ENCODE measurements at regions not wholly inside any gene's neighbourhood (a gene's known extent, or its start where the extent isn't known, plus 50 kb on each side); places are given as distances from the start of the nearest gene placed in this dataset.
"Not testable (repeated sequence)": the region's sequence is repeated elsewhere in the genome, so short reads cannot be mapped to it uniquely, and the experiment has no call there.

- Histone ChIP-seq H3K27me3 (ENCODE audit: control insufficient read depth, insufficient read depth, low read length) (peaks cover 14% of the 10 kb centered on the region), H3K4me3 (ENCODE audit: low read depth, low read length) (no peak overlapping the region), H3K36me3 (ENCODE audit: control insufficient read depth, insufficient read depth, low read length) (no peaks in the 10 kb centered on the region)
- ChIA-PET CTCF (interaction anchor here (0.9 kb wide), 1 partner anchor 8 kb away, joined by 3 read pairs; no protein-coding TSS in a partner anchor), POLR2A (no interaction called here)
- no peak for TF ChIP-seq CTCF (IDR thresholded peaks at IDR 0.05; ENCODE audit: insufficient read depth, low read depth, low read length)
- DNase-seq (ENCODE audit: low read depth), result no peak
Measured at GRCh38 chr4:183008492-183008891, 90.6 kb upstream of the WWC2 start.

GRCh38 chr4:183004370-183004769 is 87.2 kb upstream of the DCTD start:
- POLR2A ChIA-PET, result not testable (repeated sequence)

DNA sequence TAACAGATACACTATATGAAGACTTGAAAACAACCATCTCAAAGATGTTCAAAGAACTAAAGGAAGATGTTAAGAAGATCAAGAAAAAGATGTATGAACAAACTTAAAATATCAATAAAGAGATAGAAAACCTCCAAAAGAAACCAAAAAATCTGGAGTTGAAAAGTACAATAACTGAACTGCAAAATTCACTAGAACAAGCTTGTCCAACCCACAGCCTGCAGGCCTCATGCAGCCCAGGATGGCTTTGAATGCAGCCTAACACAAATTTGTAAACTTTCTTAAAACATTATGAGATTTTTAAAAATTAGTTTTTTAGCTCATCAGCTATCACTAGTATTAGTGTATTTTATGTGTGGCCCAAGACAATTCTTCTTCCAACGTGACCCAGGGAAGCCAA is 77.0 kb upstream of the DCTD start:
- Histone ChIP-seq H3K27me3 (ENCODE audit: control insufficient read depth, insufficient read depth, low read length) (no peaks in the 10 kb centered on the region), H3K36me3 (ENCODE audit: control insufficient read depth, insufficient read depth, low read length) (no peaks in the 10 kb centered on the region), H3K4me3 (ENCODE audit: low read depth, low read length) (no peak overlapping the region)
- no peak for TF ChIP-seq CTCF (IDR thresholded peaks at IDR 0.05; ENCODE audit: insufficient read depth, low read depth, low read length)
- no peak for DNase-seq (ENCODE audit: low read depth)
- CTCF ChIA-PET, result no interaction called here
- POLR2A ChIA-PET, result no interaction called here

More at GRCh38 chr4:183004370-183004769, 87.2 kb upstream of the DCTD start:
- CTCF ChIA-PET; H3K4me3 ChIP-seq (ENCODE audit: low read depth, low read length); H3K27me3 ChIP-seq (ENCODE audit: control insufficient read depth, insufficient read depth, low read length); H3K36me3 ChIP-seq (ENCODE audit: control insufficient read depth, insufficient read depth, low read length); DNase-seq (ENCODE audit: low read depth): not testable (repeated sequence)

DNA sequence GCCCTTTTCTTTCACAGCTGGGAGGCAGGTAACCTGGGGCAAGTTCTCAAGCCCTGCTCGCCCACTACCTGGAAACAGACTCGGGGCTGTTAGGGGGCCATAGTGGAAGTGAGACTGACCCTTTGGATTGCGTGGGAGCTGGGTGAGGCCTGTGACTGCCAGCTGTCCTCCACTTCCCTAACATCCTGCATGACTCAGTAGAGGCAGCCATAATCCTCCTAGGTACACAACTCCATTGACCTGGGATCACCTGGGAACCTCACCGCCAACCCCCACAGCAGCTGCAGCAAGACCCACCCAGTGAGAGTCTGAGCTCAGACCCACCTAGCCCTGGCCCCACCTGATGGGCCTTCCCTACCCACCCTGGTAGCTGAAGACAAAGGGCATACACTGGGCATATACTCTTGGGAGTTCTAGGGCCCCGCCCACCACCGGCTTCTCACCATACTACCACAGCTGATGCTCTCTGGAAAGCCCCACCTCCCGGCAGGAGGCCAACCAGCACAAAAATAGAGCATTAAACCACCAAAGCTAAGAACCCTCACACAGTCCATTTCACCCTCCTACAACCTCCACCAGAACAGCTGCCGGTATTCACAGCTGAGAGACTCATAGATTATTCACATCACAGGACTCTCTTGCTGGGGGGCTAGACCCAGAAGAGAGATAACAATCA is 61.1 kb upstream of the DCTD start:
- no peaks in the 10 kb centered on the region for H3K27me3 ChIP-seq (ENCODE audit: control insufficient read depth, insufficient read depth, low read length)
- DNase-seq (ENCODE audit: low read depth), result peak; percentile 3
- TF ChIP-seq CTCF (IDR thresholded peaks at IDR 0.05; ENCODE audit: insufficient read depth, low read depth, low read length), result no peak
- H3K4me3 ChIP-seq (ENCODE audit: low read depth, low read length), result no peak overlapping the region
- POLR2A ChIA-PET, result no interaction called here
- H3K36me3 ChIP-seq (ENCODE audit: control insufficient read depth, insufficient read depth, low read length), result no peaks in the 10 kb centered on the region
- CTCF ChIA-PET, result no interaction called here

DNA sequence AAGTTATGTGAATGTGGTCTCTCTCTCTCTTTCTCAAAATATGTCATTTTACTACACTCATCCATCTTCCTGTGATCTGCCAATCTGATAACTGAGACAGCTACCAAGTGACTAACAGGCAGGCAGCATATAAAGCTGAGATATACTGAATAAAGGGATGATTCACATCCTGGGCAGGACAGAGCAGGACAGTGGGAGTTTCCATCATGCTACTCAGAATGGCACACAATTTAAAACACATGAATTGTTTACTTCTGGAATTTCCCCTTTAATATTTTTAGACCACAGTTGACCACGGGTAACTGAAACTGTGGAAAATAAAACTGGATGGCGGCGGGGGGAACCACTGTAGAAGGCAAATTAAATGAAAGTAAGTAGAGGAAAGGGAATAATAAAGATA is 58.6 kb upstream of the DCTD start:
- TF ChIP-seq CTCF (IDR thresholded peaks at IDR 0.05; ENCODE audit: insufficient read depth, low read depth, low read length), result no peak
- no peak overlapping the region for H3K4me3 ChIP-seq (ENCODE audit: low read depth, low read length)
- no peaks in the 10 kb centered on the region for H3K27me3 ChIP-seq (ENCODE audit: control insufficient read depth, insufficient read depth, low read length)
- POLR2A ChIA-PET, result no interaction called here
- CTCF ChIA-PET, result interaction anchor here (1.1 to 2.8 kb wide), 3 partner anchors 25 to 286 kb away, joined by 3 to 12 read pairs (median 4); no protein-coding TSS in a partner anchor
- H3K36me3 ChIP-seq (ENCODE audit: control insufficient read depth, insufficient read depth, low read length), result no peaks in the 10 kb centered on the region
- peak; percentile 76 for DNase-seq (ENCODE audit: low read depth)

DNA sequence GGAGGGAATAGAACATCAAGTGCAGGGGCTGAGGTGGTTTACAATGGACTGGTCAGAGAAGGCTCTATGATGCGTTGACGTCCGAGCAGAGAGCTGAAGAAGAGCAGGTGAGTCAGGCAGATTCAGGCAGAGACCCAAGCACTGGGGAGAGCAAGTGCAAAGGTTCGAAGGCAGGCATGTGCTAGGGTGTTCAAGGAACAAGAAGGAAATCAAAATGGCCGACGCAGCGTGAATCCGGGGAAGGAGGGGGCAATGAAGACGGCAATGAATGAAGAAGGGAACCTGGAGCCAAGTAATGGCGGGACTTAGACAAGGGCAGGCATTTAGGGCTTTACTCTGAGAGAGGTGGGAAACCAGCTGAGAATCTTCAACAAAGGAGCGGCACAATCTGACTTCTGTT is 56.8 kb upstream of the DCTD start:
- Histone ChIP-seq H3K4me3 (ENCODE audit: low read depth, low read length) (no peak overlapping the region), H3K36me3 (ENCODE audit: control insufficient read depth, insufficient read depth, low read length) (no peaks in the 10 kb centered on the region), H3K27me3 (ENCODE audit: control insufficient read depth, insufficient read depth, low read length) (no peaks in the 10 kb centered on the region)
- no peak for TF ChIP-seq CTCF (IDR thresholded peaks at IDR 0.05; ENCODE audit: insufficient read depth, low read depth, low read length)
- POLR2A ChIA-PET, result no interaction called here
- CTCF ChIA-PET, result no interaction called here
- DNase-seq (ENCODE audit: low read depth), result no peak
